Activated naive CD4-positive, alpha-beta T cell treated with anti-CD3 and anti-CD28 coated beads, Interleukin-2, amount 50 U/mL, for 16 hours (primary cell): ENCODE measurements at regions not wholly inside any gene's neighbourhood (a gene's known extent, or its start where the extent isn't known, plus 50 kb on each side); places are given as distances from the start of the nearest gene placed in this dataset.

ENCODE experiments used
- DNase-seq: peaks from one replicate; pipeline ENCODE4 v3.0.0-alpha.2; 2020

GRCh38 chr4:26257850-26258249 is 63.0 kb upstream of the RBPJ start:
- no peak for DNase-seq

GRCh38 chr4:26260571-26260970 is 60.2 kb upstream of the RBPJ start:
- no peak for DNase-seq

- DNase-seq, result no peak
Measured at GRCh38 chr4:26261405-26261804, 59.4 kb upstream of the RBPJ start.

- DNase-seq, result no peak
Measured at GRCh38 chr4:26263165-26263564, 57.6 kb upstream of the RBPJ start.

GRCh38 chr4:26264109-26264508 is 56.7 kb upstream of the RBPJ start:
- no peak for DNase-seq

- no peak for DNase-seq
Measured at GRCh38 chr4:26267087-26267486, 53.7 kb upstream of the RBPJ start.

GRCh38 chr4:26268246-26268645 is 52.6 kb upstream of the RBPJ start:
- DNase-seq, result no peak

- no peak for DNase-seq
Measured at GRCh38 chr4:26269038-26269437, 51.8 kb upstream of the RBPJ start.
